ENCODE measurements at regions not wholly inside any gene's neighbourhood (a gene's known extent, or its start where the extent isn't known, plus 50 kb on each side); places are given as distances from the start of the nearest gene placed in this dataset.

GRCh38 chr16:79497606-79498350 is 102.8 kb downstream of the MAF start:
- TF ChIP-seq EZH2 (IDR thresholded peaks at IDR 0.05; ENCODE audit: insufficient read depth, low read length), result no peak
- TF ChIP-seq, protein P1, sequence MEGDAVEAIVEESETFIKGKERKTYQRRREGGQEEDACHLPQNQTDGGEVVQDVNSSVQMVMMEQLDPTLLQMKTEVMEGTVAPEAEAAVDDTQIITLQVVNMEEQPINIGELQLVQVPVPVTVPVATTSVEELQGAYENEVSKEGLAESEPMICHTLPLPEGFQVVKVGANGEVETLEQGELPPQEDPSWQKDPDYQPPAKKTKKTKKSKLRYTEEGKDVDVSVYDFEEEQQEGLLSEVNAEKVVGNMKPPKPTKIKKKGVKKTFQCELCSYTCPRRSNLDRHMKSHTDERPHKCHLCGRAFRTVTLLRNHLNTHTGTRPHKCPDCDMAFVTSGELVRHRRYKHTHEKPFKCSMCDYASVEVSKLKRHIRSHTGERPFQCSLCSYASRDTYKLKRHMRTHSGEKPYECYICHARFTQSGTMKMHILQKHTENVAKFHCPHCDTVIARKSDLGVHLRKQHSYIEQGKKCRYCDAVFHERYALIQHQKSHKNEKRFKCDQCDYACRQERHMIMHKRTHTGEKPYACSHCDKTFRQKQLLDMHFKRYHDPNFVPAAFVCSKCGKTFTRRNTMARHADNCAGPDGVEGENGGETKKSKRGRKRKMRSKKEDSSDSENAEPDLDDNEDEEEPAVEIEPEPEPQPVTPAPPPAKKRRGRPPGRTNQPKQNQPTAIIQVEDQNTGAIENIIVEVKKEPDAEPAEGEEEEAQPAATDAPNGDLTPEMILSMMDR (IDR thresholded peaks at IDR 0.05; ENCODE audit: insufficient read depth, low read depth, low read length), result no peak
- Mint-ChIP-seq H3K4me3 (ENCODE audit: unreplicated experiment) (no peak overlapping the region), H3K9me3 (ENCODE audit: unreplicated experiment) (peaks cover 3% of the 10 kb centered on the region), H3K27ac (ENCODE audit: unreplicated experiment) (no peak overlapping the region), H3K4me1 (ENCODE audit: low read depth, unreplicated experiment) (no peaks in the 10 kb centered on the region), H3K36me3 (ENCODE audit: low read depth, unreplicated experiment) (no peaks in the 10 kb centered on the region), H3K27me3 (ENCODE audit: low read depth, unreplicated experiment) (peaks cover 6% of the 10 kb centered on the region)
- H3K79me2 ChIP-seq (ENCODE audit: insufficient read depth, low read length), result no peaks in the 10 kb centered on the region
- DNase-seq (ENCODE audit: low read depth) (no peak), FAIRE-seq (no peak)
- H3K27me3 ChIP-seq (ENCODE audit: insufficient read depth, low read length), result no peaks in the 10 kb centered on the region
- H3K36me3 ChIP-seq (ENCODE audit: insufficient read depth, low read length), result no peaks in the 10 kb centered on the region
- no peak overlapping the region for H2AFZ ChIP-seq (ENCODE audit: low read depth, low read length)
- no peak overlapping the region for H3K27ac ChIP-seq (ENCODE audit: low read depth, low read length)
- H3K9ac ChIP-seq (ENCODE audit: low read length), result no peak overlapping the region
- H3K4me2 ChIP-seq (ENCODE audit: low read length), result no peak overlapping the region
- H3K4me1 ChIP-seq (ENCODE audit: insufficient read depth, low read length), result no peaks in the 10 kb centered on the region
- H3K4me3 ChIP-seq (ENCODE audit: insufficient read depth, low read depth, low read length), result no peak overlapping the region
- H4K20me1 ChIP-seq (ENCODE audit: insufficient read depth, low read length), result no peaks in the 10 kb centered on the region
- peaks cover 8% of the 10 kb centered on the region for H3K9me3 ChIP-seq (ENCODE audit: insufficient read depth, low read depth, low read length)

DNA sequence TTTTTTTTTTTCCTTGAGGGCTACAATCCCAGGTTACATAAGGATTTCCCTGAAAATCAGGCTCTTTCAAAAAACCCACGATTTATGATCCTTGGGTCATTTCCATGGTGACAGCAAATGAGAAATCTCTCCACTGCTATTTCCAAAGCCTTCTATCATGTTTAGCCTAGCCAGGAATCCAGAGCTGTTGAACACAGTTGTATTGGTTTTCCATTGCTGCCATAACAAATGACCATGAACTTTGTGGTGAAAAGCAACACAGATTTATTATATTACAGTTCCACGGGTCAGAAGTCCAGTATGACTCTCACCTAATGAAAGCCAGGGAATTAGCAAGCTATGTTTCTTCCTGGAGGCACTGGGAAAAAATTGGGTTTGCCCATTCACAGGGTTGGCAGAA is 106.6 kb downstream of the MAF start:
- Histone ChIP-seq H3K36me3 (ENCODE audit: insufficient read depth, low read length) (no peaks in the 10 kb centered on the region), H3K4me2 (ENCODE audit: low read length) (no peak overlapping the region), H3K79me2 (ENCODE audit: insufficient read depth, low read length) (no peaks in the 10 kb centered on the region), H3K27me3 (ENCODE audit: insufficient read depth, low read length) (no peaks in the 10 kb centered on the region), H3K4me3 (ENCODE audit: insufficient read depth, low read depth, low read length) (no peak overlapping the region), H3K4me1 (ENCODE audit: insufficient read depth, low read length) (no peaks in the 10 kb centered on the region), H3K27ac (ENCODE audit: low read depth, low read length) (no peak overlapping the region), H3K9ac (ENCODE audit: low read length) (no peak overlapping the region), H2AFZ (ENCODE audit: low read depth, low read length) (no peak overlapping the region), H4K20me1 (ENCODE audit: insufficient read depth, low read length) (no peaks in the 10 kb centered on the region), H3K9me3 (ENCODE audit: insufficient read depth, low read depth, low read length) (peaks cover 4% of the 10 kb centered on the region)
- H3K27ac Mint-ChIP-seq (ENCODE audit: unreplicated experiment), result no peak overlapping the region
- peaks cover 14% of the 10 kb centered on the region for H3K27me3 Mint-ChIP-seq (ENCODE audit: low read depth, unreplicated experiment)
- no peak for FAIRE-seq
- H3K4me3 Mint-ChIP-seq (ENCODE audit: unreplicated experiment), result no peak overlapping the region
- H3K4me1 Mint-ChIP-seq (ENCODE audit: low read depth, unreplicated experiment), result peaks cover 2% of the 10 kb centered on the region
- H3K36me3 Mint-ChIP-seq (ENCODE audit: low read depth, unreplicated experiment), result no peaks in the 10 kb centered on the region
- no peak for TF ChIP-seq EZH2 (IDR thresholded peaks at IDR 0.05; ENCODE audit: insufficient read depth, low read length)
- TF ChIP-seq, protein P1 (IDR thresholded peaks at IDR 0.05; ENCODE audit: insufficient read depth, low read depth, low read length), result no peak
- H3K9me3 Mint-ChIP-seq (ENCODE audit: unreplicated experiment), result peaks cover under 1% of the 10 kb centered on the region
- DNase-seq (ENCODE audit: low read depth), result no peak

- Mint-ChIP-seq H3K27ac (ENCODE audit: unreplicated experiment) (no peak overlapping the region), H3K27me3 (ENCODE audit: low read depth, unreplicated experiment) (peaks cover 14% of the 10 kb centered on the region), H3K4me3 (ENCODE audit: unreplicated experiment) (no peak overlapping the region), H3K36me3 (ENCODE audit: low read depth, unreplicated experiment) (no peaks in the 10 kb centered on the region), H3K9me3 (ENCODE audit: unreplicated experiment) (no peaks in the 10 kb centered on the region), H3K4me1 (ENCODE audit: low read depth, unreplicated experiment) (peaks cover 2% of the 10 kb centered on the region)
- Histone ChIP-seq H3K4me3 (ENCODE audit: insufficient read depth, low read depth, low read length) (no peak overlapping the region), H3K27me3 (ENCODE audit: insufficient read depth, low read length) (no peaks in the 10 kb centered on the region), H3K4me1 (ENCODE audit: insufficient read depth, low read length) (no peaks in the 10 kb centered on the region), H3K36me3 (ENCODE audit: insufficient read depth, low read length) (no peaks in the 10 kb centered on the region), H3K9me3 (ENCODE audit: insufficient read depth, low read depth, low read length) (peaks cover 4% of the 10 kb centered on the region), H3K27ac (ENCODE audit: low read depth, low read length) (no peak overlapping the region), H2AFZ (ENCODE audit: low read depth, low read length) (no peak overlapping the region), H3K4me2 (ENCODE audit: low read length) (no peak overlapping the region), H3K9ac (ENCODE audit: low read length) (no peak overlapping the region), H4K20me1 (ENCODE audit: insufficient read depth, low read length) (no peaks in the 10 kb centered on the region), H3K79me2 (ENCODE audit: insufficient read depth, low read length) (no peaks in the 10 kb centered on the region)
- TF ChIP-seq EZH2 (IDR thresholded peaks at IDR 0.05; ENCODE audit: insufficient read depth, low read length), result no peak
- TF ChIP-seq, protein P1 (IDR thresholded peaks at IDR 0.05; ENCODE audit: insufficient read depth, low read depth, low read length), result no peak
- DNase-seq (ENCODE audit: low read depth) (no peak), FAIRE-seq (no peak)
Observed at GRCh38 chr16:79492036-79492435, 108.5 kb downstream of the MAF start.
